Liver (tissue), 8 donors: ENCODE measurements at regions not wholly inside any gene's neighbourhood (a gene's known extent, or its start where the extent isn't known, plus 50 kb on each side); places are given as distances from the start of the nearest gene placed in this dataset.

Experiments
- DNase-seq: peaks from one replicate; pipeline ENCODE4 v3.0.0-alpha.2; 2017; ENCODE audit warnings: low spot score
- H3K27ac ChIP-seq, 2 donors: one replicate each; pipeline ENCODE4 v1.7.0; 2013; ENCODE audit warnings: inconsistent platforms in 2 of 2, low read length in 2 of 2, control low read depth in 1 of 2, low read depth in 1 of 2, mild to moderate bottlenecking in 1 of 2
- H3K27me3 ChIP-seq, 4 donors: one replicate each; pipeline versions ENCODE4 v1.6.1 to v1.7.0; 2013; ENCODE audit warnings: low read length in 3 of 4, inconsistent platforms in 1 of 4, mild to moderate bottlenecking in 1 of 4, moderate library complexity in 1 of 4; ENCODE audit not compliant: control insufficient read depth in 4 of 4, insufficient read depth in 4 of 4
- H3K36me3 ChIP-seq, 4 donors: one replicate each; pipeline versions ENCODE4 v1.6.1 to v1.7.0; 2013; ENCODE audit warnings: low read length in 3 of 4, mild to moderate bottlenecking in 3 of 4, low read depth in 1 of 4, moderate library complexity in 1 of 4; ENCODE audit not compliant: control insufficient read depth in 4 of 4, insufficient read depth in 3 of 4
- H3K4me1 ChIP-seq, 4 donors: one replicate each; pipeline versions ENCODE4 v1.6.1 to v1.7.0; 2013; ENCODE audit warnings: low read length in 3 of 4, mild to moderate bottlenecking in 3 of 4, moderate library complexity in 1 of 4; ENCODE audit not compliant: control insufficient read depth in 4 of 4, insufficient read depth in 4 of 4
- H3K4me3 ChIP-seq, 3 donors: one replicate each; pipeline versions ENCODE4 v1.6.1 to v1.7.0; 2013; ENCODE audit warnings: low read length in 3 of 3, control low read depth in 1 of 3, low read depth in 1 of 3, mild to moderate bottlenecking in 1 of 3
- H3K9ac ChIP-seq, 2 donors: one replicate each; pipeline ENCODE4 v1.7.0; 2013; ENCODE audit warnings: low read length in 2 of 2, mild to moderate bottlenecking in 2 of 2, moderate library complexity in 2 of 2, control low read depth in 1 of 2, low read depth in 1 of 2
- H3K9me3 ChIP-seq, 4 donors: one replicate each; pipeline versions ENCODE4 v1.6.1 to v1.7.0; 2013; ENCODE audit warnings: low read length in 3 of 4; ENCODE audit not compliant: control insufficient read depth in 4 of 4
- EGR1 ChIP-seq, 2 donors: IDR thresholded peaks; 2 replicates each; pipeline ENCODE4 v1.6.1; 2016 to 2018; ENCODE audit warnings: antibody characterized with exemption in 2 of 2, low read depth in 2 of 2
- FOXA1 ChIP-seq: IDR thresholded peaks from 2 replicates; pipeline ENCODE4 v1.6.1; 2016; ENCODE audit warnings: antibody characterized with exemption
- HNF4A ChIP-seq, 2 donors: conservative IDR thresholded peaks; 2 replicates each; pipeline ENCODE4 v1.6.1; 2016; ENCODE audit warnings: antibody characterized with exemption in 2 of 2, mild to moderate bottlenecking in 2 of 2
- HNF4G ChIP-seq: IDR thresholded peaks from 2 replicates; pipeline ENCODE4 v1.6.1; 2016; ENCODE audit warnings: antibody characterized with exemption
- JUND ChIP-seq, 2 donors: IDR thresholded peaks; 2 replicates each; pipeline ENCODE4 v1.6.1; 2016; ENCODE audit warnings: antibody characterized with exemption in 2 of 2
- MAX ChIP-seq: IDR thresholded peaks from 2 replicates; pipeline ENCODE4 v1.6.1; 2016; ENCODE audit warnings: antibody characterized with exemption
- NR2F2 ChIP-seq: IDR thresholded peaks from 2 replicates; pipeline ENCODE4 v1.6.1; 2016; ENCODE audit warnings: antibody characterized with exemption
- RAD21 ChIP-seq, 2 donors: IDR thresholded peaks; 2 replicates each; pipeline ENCODE4 v1.6.1; 2016; ENCODE audit warnings: antibody characterized with exemption in 2 of 2, mild to moderate bottlenecking in 2 of 2
- RXRA ChIP-seq, 2 donors: IDR thresholded peaks; 2 replicates each; pipeline ENCODE4 v1.6.1; 2017 to 2018; ENCODE audit warnings: antibody characterized with exemption in 2 of 2, mild to moderate bottlenecking in 1 of 2
- SP1 ChIP-seq: IDR thresholded peaks from 2 replicates; pipeline ENCODE4 v1.6.1; 2018; ENCODE audit warnings: antibody characterized with exemption, mild to moderate bottlenecking
- YY1 ChIP-seq: IDR thresholded peaks from 2 replicates; pipeline ENCODE4 v1.6.1; 2016; ENCODE audit warnings: antibody characterized with exemption, mild to moderate bottlenecking
- ZBTB33 ChIP-seq: IDR thresholded peaks from 2 replicates; pipeline ENCODE4 v1.6.1; 2016; ENCODE audit warnings: antibody characterized with exemption
- WGBS: extraction: QIAGEN DNeasy Blood & Tissue Kit; methylation state at CpG from one replicate; pipeline ENCODE4 v1.1.7; 2013; 5-methylcytosine and 5-hydroxymethylcytosine counted together
- TF ChIP-seq, protein P1 (sequence below): IDR thresholded peaks from 2 replicates; pipeline ENCODE4 v1.6.1; 2016; ENCODE audit warnings: antibody characterized with exemption
- TF ChIP-seq, protein P2 (sequence below): IDR thresholded peaks from 2 replicates; pipeline ENCODE4 v1.6.1; 2016; ENCODE audit warnings: antibody characterized with exemption, mild to moderate bottlenecking
- TF ChIP-seq, protein P3 (sequence below): fragments of 150-350 bp; IDR thresholded peaks from 2 replicates; pipeline ENCODE4 v1.5.1; 2017; ENCODE audit warnings: improper control_type of control experiment, low read depth, low read length; ENCODE audit not compliant: missing input control
- donor health status: healthy.
- donor health status: healthy.
- donor health status: healthy.
- donor health status: healthy.
- donor health status: healthy.

- Histone ChIP-seq H3K4me3 (no peak overlapping the region), H3K9ac (no peak overlapping the region), H3K27ac (peak overlapping the region in 1 of 2 donors; percentile 31), H3K4me1 (peaks cover 0 to 4% (median 0%) of the 10 kb centered on the region in 4 donors), H3K36me3 (no peaks in the 10 kb centered on the region), H3K27me3 (no peaks in the 10 kb centered on the region), H3K9me3 (no peaks in the 10 kb centered on the region)
- DNase-seq: no peak
- no peak for TF ChIP-seq MAX
- no peak for TF ChIP-seq RXRA (IDR thresholded peaks at IDR 0.05)
- WGBS: 92% methylated on average over 9 of the region's 9 CpGs
These were observed 228.6 kb downstream of the ZNF516 start for GRCh38 chr18:76266236-76266991.

DNA sequence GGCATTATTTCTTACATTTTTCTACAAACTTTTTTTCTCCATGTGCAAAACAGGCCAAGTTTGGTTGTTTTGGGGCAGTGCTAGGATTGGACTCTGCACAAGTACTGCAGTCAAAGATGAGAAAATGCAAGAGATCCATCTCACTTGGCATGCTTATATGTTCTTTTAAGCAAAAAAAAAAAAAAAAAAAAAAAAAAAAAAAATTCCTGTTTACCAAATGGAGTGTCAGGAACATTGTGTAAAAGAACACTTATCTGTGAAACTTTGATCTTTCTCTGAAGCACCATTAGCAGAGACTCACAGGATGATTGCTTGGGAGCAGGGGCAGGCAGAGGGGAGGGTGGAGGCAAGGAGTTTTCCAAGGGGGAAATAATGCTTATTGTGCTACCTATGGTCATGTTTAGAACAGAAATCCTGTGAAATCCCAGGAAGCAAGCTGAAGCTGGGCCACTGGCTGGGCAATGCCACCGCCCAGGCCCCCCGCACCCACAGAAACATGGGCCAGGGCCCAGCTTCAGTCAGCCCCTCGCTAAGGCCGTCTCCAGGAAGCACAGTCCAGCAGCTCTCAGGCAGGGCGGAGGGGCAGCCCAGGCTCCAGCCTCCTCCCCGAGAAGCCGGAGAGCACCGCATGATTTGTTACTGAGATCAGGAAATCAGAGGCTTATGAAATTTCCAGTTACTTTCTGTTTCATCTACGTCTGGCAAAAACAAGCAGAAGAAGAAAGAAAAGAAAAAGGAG is 229.4 kb downstream of the ZNF516 start:
- Histone ChIP-seq H3K36me3 (no peaks in the 10 kb centered on the region), H3K27me3 (no peaks in the 10 kb centered on the region), H3K4me1 (peaks cover 0 to 4% (median 0%) of the 10 kb centered on the region in 4 donors), H3K27ac (peak overlapping the region in 1 of 2 donors; percentile 31), H3K4me3 (no peak overlapping the region), H3K9me3 (no peaks in the 10 kb centered on the region), H3K9ac (no peak overlapping the region)
- TF ChIP-seq EGR1 (IDR thresholded peaks at IDR 0.05; ENCODE audit: low read depth in 2 of 2): no peak
- TF ChIP-seq HNF4A (conservative IDR thresholded peaks at IDR 0.05): no peak
- TF ChIP-seq JUND (IDR thresholded peaks at IDR 0.05): no peak
- TF ChIP-seq, protein P1, sequence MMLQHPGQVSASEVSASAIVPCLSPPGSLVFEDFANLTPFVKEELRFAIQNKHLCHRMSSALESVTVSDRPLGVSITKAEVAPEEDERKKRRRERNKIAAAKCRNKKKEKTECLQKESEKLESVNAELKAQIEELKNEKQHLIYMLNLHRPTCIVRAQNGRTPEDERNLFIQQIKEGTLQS: no peak
- peak; percentile 11 for TF ChIP-seq SP1
- TF ChIP-seq HNF4G: no peak
- no peak for TF ChIP-seq RAD21 (IDR thresholded peaks at IDR 0.05)
- TF ChIP-seq, protein P2, sequence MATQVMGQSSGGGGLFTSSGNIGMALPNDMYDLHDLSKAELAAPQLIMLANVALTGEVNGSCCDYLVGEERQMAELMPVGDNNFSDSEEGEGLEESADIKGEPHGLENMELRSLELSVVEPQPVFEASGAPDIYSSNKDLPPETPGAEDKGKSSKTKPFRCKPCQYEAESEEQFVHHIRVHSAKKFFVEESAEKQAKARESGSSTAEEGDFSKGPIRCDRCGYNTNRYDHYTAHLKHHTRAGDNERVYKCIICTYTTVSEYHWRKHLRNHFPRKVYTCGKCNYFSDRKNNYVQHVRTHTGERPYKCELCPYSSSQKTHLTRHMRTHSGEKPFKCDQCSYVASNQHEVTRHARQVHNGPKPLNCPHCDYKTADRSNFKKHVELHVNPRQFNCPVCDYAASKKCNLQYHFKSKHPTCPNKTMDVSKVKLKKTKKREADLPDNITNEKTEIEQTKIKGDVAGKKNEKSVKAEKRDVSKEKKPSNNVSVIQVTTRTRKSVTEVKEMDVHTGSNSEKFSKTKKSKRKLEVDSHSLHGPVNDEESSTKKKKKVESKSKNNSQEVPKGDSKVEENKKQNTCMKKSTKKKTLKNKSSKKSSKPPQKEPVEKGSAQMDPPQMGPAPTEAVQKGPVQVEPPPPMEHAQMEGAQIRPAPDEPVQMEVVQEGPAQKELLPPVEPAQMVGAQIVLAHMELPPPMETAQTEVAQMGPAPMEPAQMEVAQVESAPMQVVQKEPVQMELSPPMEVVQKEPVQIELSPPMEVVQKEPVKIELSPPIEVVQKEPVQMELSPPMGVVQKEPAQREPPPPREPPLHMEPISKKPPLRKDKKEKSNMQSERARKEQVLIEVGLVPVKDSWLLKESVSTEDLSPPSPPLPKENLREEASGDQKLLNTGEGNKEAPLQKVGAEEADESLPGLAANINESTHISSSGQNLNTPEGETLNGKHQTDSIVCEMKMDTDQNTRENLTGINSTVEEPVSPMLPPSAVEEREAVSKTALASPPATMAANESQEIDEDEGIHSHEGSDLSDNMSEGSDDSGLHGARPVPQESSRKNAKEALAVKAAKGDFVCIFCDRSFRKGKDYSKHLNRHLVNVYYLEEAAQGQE: no peak
- TF ChIP-seq YY1: no peak
- TF ChIP-seq NR2F2: peak; percentile 46
- DNase-seq: no peak
- 55% methylated on average over 9 of the region's 9 CpGs for WGBS

DNA sequence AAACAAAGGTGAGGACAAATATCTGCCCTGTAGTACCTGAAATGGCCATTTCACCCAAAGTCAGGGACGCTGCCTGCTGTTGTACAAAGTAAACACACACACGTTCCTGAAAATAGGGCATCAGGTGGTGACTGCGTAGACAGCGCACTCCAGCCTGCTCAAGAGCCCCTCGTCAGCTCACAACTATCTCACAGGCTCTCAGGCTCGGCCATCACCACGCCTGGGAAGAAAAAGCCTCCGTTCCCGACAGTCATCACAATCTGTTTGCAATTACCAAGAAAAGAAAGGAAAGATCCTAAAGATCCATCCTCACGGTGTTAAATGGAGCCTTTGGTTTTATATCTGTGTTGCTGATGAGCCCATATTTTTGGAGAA is 230.2 kb downstream of the ZNF516 start:
- WGBS: 75% methylated on average over 10 of the region's 10 CpGs
- no peak overlapping the region for H3K27ac ChIP-seq
- peaks cover 0 to 4% (median 0%) of the 10 kb centered on the region in 4 donors for H3K4me1 ChIP-seq
- no peak for TF ChIP-seq FOXA1
- no peak for TF ChIP-seq YY1
- TF ChIP-seq, protein P2: no peak
- TF ChIP-seq HNF4G: no peak
- no peak for TF ChIP-seq RXRA (IDR thresholded peaks at IDR 0.05)
- TF ChIP-seq, protein P3, sequence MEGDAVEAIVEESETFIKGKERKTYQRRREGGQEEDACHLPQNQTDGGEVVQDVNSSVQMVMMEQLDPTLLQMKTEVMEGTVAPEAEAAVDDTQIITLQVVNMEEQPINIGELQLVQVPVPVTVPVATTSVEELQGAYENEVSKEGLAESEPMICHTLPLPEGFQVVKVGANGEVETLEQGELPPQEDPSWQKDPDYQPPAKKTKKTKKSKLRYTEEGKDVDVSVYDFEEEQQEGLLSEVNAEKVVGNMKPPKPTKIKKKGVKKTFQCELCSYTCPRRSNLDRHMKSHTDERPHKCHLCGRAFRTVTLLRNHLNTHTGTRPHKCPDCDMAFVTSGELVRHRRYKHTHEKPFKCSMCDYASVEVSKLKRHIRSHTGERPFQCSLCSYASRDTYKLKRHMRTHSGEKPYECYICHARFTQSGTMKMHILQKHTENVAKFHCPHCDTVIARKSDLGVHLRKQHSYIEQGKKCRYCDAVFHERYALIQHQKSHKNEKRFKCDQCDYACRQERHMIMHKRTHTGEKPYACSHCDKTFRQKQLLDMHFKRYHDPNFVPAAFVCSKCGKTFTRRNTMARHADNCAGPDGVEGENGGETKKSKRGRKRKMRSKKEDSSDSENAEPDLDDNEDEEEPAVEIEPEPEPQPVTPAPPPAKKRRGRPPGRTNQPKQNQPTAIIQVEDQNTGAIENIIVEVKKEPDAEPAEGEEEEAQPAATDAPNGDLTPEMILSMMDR: no peak
- no peak for TF ChIP-seq ZBTB33

More for the DNA sequence above, 230.2 kb downstream of the ZNF516 start:
- no peak overlapping the region for H3K4me3 ChIP-seq
- DNase-seq: no peak
- no peaks in the 10 kb centered on the region for H3K9me3 ChIP-seq
- no peaks in the 10 kb centered on the region for H3K36me3 ChIP-seq
- H3K27me3 ChIP-seq: no peaks in the 10 kb centered on the region
- H3K9ac ChIP-seq: no peak overlapping the region
